SU-DHL-6 (cell line): ENCODE measurements at regions not wholly inside any gene's neighbourhood (a gene's known extent, or its start where the extent isn't known, plus 50 kb on each side); places are given as distances from the start of the nearest gene placed in this dataset.

Experiments
- H2AFZ ChIP-seq: fragments of 200-600 bp; sonication (generic); 2 replicates; pipeline ENCODE4 v1.6.1; 2014; ENCODE audit warnings: low read depth, mild to moderate bottlenecking, moderate library complexity, mixed read lengths, antibody characterized with exemption, low read length; ENCODE audit not compliant: severe bottlenecking
- H3F3A ChIP-seq: fragments of 200-600 bp; shearing (Covaris generic); 2 replicates; pipeline ENCODE4 v1.6.0; 2016; ENCODE audit warnings: antibody characterized with exemption, mild to moderate bottlenecking; ENCODE audit not compliant: insufficient read depth
- H3K27ac ChIP-seq: fragments of 200-600 bp; sonication (generic); 2 replicates; pipeline ENCODE4 v1.5.1; 2016; ENCODE audit warnings: low read depth, mild to moderate bottlenecking, low read length, moderate library complexity, mixed read lengths
- H3K27me3 ChIP-seq: fragments of 200-600 bp; sonication (generic), shearing (Covaris generic); 2 replicates; pipeline ENCODE4 v1.6.0; 2014; ENCODE audit warnings: mild to moderate bottlenecking, low read length
- H3K36me3 ChIP-seq: fragments of 200-600 bp; sonication (generic); 2 replicates; pipeline ENCODE4 v1.6.1; 2014; ENCODE audit warnings: mild to moderate bottlenecking, low read length, mixed read lengths
- H3K4me2 ChIP-seq: fragments of 300-600, 200-600 bp; shearing (Covaris generic), sonication (generic); 2 replicates; pipeline ENCODE4 v1.6.0; 2014; ENCODE audit warnings: low read length, low read depth, mild to moderate bottlenecking; ENCODE audit not compliant: poor library complexity, severe bottlenecking
- H3K4me3 ChIP-seq: fragments of 200-600 bp; sonication (generic); 2 replicates; pipeline ENCODE4 v1.5.1; 2014; ENCODE audit warnings: antibody characterized with exemption, low read length, mild to moderate bottlenecking, mixed read lengths; ENCODE audit not compliant: insufficient read depth, poor library complexity, severe bottlenecking
- H3K79me2 ChIP-seq: fragments of 200-600 bp; sonication (generic); 2 replicates; pipeline ENCODE4 v1.6.1; 2014; ENCODE audit warnings: mild to moderate bottlenecking, low read length, moderate library complexity; ENCODE audit not compliant: insufficient read depth
- H3K9ac ChIP-seq: fragments of 200-600 bp; sonication (generic); 2 replicates; pipeline ENCODE4 v1.7.0; 2014; ENCODE audit warnings: mild to moderate bottlenecking, low read length
- H3K9me2 ChIP-seq: fragments of 200-600 bp; sonication (generic); replicated peaks from 2 replicates; pipeline ENCODE4 v1.6.1; 2014; ENCODE audit warnings: low read length; ENCODE audit not compliant: insufficient read depth
- H3K9me3 ChIP-seq: fragments of 200-600 bp; sonication (generic); 2 replicates; pipeline ENCODE4 v1.6.1; 2014; ENCODE audit warnings: low read length, mixed read lengths; ENCODE audit not compliant: insufficient read depth
- H4K20me1 ChIP-seq: fragments of 200-600 bp; sonication (generic); 2 replicates; pipeline ENCODE4 v1.6.1; 2014; ENCODE audit warnings: low read depth, mild to moderate bottlenecking, antibody characterized with exemption, low read length, moderate library complexity, mixed read lengths
- EZH2phosphoT487 ChIP-seq: fragments of 200-600 bp; sonication (generic), shearing (Covaris generic); conservative IDR thresholded peaks from 2 replicates; pipeline ENCODE4 v1.6.1; 2018; ENCODE audit warnings: mild to moderate bottlenecking, antibody characterized with exemption, low read length, moderate library complexity, mixed read lengths
- TF ChIP-seq, protein P1 (sequence below): fragments of 200-600 bp; sonication (generic); IDR thresholded peaks from one replicate; pipeline ENCODE4 v1.5.1; 2017; ENCODE audit warnings: antibody characterized with exemption, mild to moderate bottlenecking, low read length, moderate library complexity; ENCODE audit not compliant: insufficient read depth, poor library complexity, severe bottlenecking

DNA sequence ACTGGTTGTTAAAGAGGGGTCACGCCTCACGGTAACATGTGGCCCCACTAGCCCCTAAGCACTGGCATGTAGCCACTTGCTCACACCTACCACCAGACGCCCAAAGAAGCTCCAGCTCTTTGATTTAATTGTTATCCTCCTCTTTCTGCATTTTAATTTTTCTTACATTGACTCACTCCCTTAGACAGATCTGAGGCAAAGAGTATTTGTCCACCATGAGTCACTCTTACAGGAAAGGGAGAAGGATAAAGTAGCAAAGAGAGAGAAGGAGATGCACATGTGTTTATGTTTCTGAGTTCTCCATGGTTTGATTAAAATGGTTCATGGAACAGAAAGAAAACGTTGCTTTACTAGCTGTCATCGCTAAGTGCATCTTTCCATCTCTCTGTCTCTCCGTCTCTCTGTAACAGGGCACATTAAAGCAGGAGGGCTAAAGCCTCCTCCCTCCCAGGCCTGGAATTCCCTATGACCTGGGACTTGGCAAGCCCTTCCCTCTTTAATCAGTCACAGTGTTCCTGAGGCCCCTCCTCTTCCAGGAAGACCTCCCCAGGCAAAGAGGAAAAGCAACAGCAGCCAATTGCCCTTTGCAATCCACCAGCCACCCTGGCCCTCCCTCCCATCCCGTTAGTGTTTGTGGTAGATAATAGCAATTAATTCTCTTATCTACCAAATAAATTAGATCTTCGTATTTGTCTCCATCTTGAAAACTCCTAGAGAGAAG, 112.8 kb upstream of the TSHZ2 start:
- Histone ChIP-seq H2AFZ (no peak overlapping the region), H3K9me3 (no peaks in the 10 kb centered on the region), H3F3A (no peaks in the 10 kb centered on the region), H3K27ac (no peak overlapping the region), H3K79me2 (no peaks in the 10 kb centered on the region), H3K27me3 (no peaks in the 10 kb centered on the region), H3K9me2 (no peaks in the 10 kb centered on the region), H4K20me1 (no peaks in the 10 kb centered on the region), H3K36me3 (no peaks in the 10 kb centered on the region), H3K9ac (no peak overlapping the region), H3K4me3 (no peak overlapping the region), H3K4me2 (no peak overlapping the region)
- TF ChIP-seq, protein P1, sequence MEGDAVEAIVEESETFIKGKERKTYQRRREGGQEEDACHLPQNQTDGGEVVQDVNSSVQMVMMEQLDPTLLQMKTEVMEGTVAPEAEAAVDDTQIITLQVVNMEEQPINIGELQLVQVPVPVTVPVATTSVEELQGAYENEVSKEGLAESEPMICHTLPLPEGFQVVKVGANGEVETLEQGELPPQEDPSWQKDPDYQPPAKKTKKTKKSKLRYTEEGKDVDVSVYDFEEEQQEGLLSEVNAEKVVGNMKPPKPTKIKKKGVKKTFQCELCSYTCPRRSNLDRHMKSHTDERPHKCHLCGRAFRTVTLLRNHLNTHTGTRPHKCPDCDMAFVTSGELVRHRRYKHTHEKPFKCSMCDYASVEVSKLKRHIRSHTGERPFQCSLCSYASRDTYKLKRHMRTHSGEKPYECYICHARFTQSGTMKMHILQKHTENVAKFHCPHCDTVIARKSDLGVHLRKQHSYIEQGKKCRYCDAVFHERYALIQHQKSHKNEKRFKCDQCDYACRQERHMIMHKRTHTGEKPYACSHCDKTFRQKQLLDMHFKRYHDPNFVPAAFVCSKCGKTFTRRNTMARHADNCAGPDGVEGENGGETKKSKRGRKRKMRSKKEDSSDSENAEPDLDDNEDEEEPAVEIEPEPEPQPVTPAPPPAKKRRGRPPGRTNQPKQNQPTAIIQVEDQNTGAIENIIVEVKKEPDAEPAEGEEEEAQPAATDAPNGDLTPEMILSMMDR: no peak
- TF ChIP-seq EZH2phosphoT487: no peak

DNA sequence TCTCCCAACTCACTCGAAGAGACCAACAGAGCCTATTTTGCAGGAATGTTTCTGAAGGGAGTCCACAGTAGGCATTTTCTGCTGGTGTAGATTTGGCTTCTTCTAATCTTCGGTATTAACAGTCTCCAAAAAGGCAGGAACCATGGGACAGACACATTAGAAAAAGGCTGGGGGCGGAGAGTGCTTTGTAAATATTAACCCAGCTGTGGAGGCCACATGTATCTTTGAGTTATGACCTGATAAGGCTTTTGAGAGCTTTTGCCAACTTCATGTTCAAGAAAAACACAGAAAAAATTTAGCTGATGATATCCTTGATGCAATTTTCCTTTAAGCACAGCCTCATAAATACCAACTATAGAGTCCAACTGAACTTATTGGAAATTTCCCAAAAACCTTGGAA, 119.4 kb upstream of the TSHZ2 start:
- no peak overlapping the region for H3K4me2 ChIP-seq
- H3K27me3 ChIP-seq: no peaks in the 10 kb centered on the region
- H3K4me3 ChIP-seq: no peak overlapping the region
- H3K27ac ChIP-seq: no peak overlapping the region
- no peaks in the 10 kb centered on the region for H4K20me1 ChIP-seq
- H3K36me3 ChIP-seq: no peaks in the 10 kb centered on the region
- H3K9me2 ChIP-seq: no peaks in the 10 kb centered on the region
- H3K79me2 ChIP-seq: no peaks in the 10 kb centered on the region
- H3K9me3 ChIP-seq: no peaks in the 10 kb centered on the region
- H2AFZ ChIP-seq: no peak overlapping the region
- no peak overlapping the region for H3K9ac ChIP-seq
- TF ChIP-seq EZH2phosphoT487: no peak
- TF ChIP-seq, protein P1: no peak
- no peaks in the 10 kb centered on the region for H3F3A ChIP-seq

DNA sequence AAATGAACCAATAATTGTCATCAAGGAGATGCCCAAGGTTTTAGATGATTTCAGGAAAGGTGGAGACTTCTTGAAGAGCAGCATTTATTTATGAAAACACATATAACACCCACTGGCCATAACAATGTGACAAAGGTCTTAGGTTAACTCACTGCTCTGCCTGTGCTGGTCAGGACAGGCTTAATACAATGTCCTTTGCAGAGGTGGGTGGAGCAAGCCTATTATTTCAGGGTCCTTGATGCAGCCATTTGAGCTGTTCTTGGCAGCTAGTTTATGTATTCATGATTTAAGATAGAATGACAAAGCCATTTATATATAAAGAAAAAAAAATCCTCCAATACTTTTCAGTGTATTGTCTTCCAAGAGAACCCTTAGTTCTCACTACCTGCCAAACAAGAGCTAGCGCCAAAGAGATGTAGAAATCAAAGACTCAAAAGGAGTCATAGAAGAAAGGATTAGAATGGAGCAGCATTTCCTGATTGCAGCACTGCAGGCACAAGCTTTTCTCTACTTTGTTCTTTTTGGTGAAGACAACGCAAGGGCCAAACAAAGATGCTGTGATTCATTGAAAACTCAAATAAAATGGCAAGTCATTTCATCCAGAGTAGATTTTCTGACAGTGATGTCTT, 124.3 kb upstream of the TSHZ2 start:
- Histone ChIP-seq H3K4me3 (no peak overlapping the region), H3K27ac (no peak overlapping the region), H3K79me2 (no peaks in the 10 kb centered on the region), H3K9me3 (no peaks in the 10 kb centered on the region), H4K20me1 (no peaks in the 10 kb centered on the region), H3K4me2 (no peak overlapping the region), H2AFZ (no peak overlapping the region), H3K9ac (no peak overlapping the region), H3F3A (no peaks in the 10 kb centered on the region), H3K27me3 (no peaks in the 10 kb centered on the region), H3K36me3 (no peaks in the 10 kb centered on the region), H3K9me2 (no peaks in the 10 kb centered on the region)
- TF ChIP-seq EZH2phosphoT487: no peak
- TF ChIP-seq, protein P1: no peak
